H9 (cell line): ENCODE measurements at regions not wholly inside any gene's neighbourhood (a gene's known extent, or its start where the extent isn't known, plus 50 kb on each side); places are given as distances from the start of the nearest gene placed in this dataset.

Experiments
- DNase-seq: peaks from one replicate; pipeline ENCODE4 v3.0.0-alpha.2; 2017
- H2AFZ ChIP-seq: one replicate; pipeline ENCODE4 v1.6.1; 2013; ENCODE audit warnings: mild to moderate bottlenecking, low read length, control low read depth, moderate library complexity
- H2AK5ac ChIP-seq: 2 replicates; pipeline ENCODE4 v1.6.1; 2013; ENCODE audit warnings: low read length, control low read depth, mixed read lengths; ENCODE audit not compliant: insufficient read length
- H2BK120ac ChIP-seq: one replicate; pipeline ENCODE4 v1.6.1; 2013; ENCODE audit warnings: low read depth, mild to moderate bottlenecking, low read length, control low read depth, inconsistent platforms; ENCODE audit not compliant: poor library complexity, severe bottlenecking
- H2BK12ac ChIP-seq: 2 replicates; pipeline ENCODE4 v1.6.1; 2013; ENCODE audit warnings: low read length, control low read depth, mixed read lengths, low read depth; ENCODE audit not compliant: insufficient read length
- H2BK15ac ChIP-seq: 2 replicates; pipeline ENCODE4 v1.6.1; 2013; ENCODE audit warnings: low read depth, low read length, control low read depth
- H2BK20ac ChIP-seq: one replicate; pipeline ENCODE4 v1.6.1; 2013; ENCODE audit warnings: low read depth, mild to moderate bottlenecking, low read length, control low read depth, inconsistent platforms; ENCODE audit not compliant: poor library complexity, severe bottlenecking
- H2BK5ac ChIP-seq: 2 replicates; pipeline ENCODE4 v1.6.1; 2013; ENCODE audit warnings: low read length, control low read depth, mixed read lengths; ENCODE audit not compliant: insufficient read length
- H3K14ac ChIP-seq: 2 replicates; pipeline ENCODE4 v1.6.1; 2013; ENCODE audit warnings: low read length, control low read depth; ENCODE audit not compliant: insufficient read depth
- H3K18ac ChIP-seq: 2 replicates; pipeline ENCODE4 v1.6.1; 2013; ENCODE audit warnings: low read depth, mild to moderate bottlenecking, mixed read lengths, low read length, control low read depth; ENCODE audit not compliant: insufficient read length
- H3K23ac ChIP-seq: 2 replicates; pipeline ENCODE4 v1.6.1; 2013; ENCODE audit warnings: low read length, control low read depth, mixed read lengths, low read depth; ENCODE audit not compliant: insufficient read length
- H3K23me2 ChIP-seq: 2 replicates; pipeline ENCODE4 v1.6.1; 2013; ENCODE audit warnings: low read depth, mild to moderate bottlenecking, mixed read lengths, low read length, control low read depth; ENCODE audit not compliant: insufficient read length, poor library complexity, severe bottlenecking
- H3K27ac ChIP-seq: 2 replicates; pipeline ENCODE4 v1.5.1; 2013; ENCODE audit warnings: low read length, control low read depth, mixed read lengths, low read depth; ENCODE audit not compliant: insufficient read length
- H3K27me3 ChIP-seq: 2 replicates; pipeline ENCODE4 v1.6.1; 2013; ENCODE audit warnings: low read length, control low read depth, inconsistent platforms; ENCODE audit not compliant: insufficient read depth
- H3K4ac ChIP-seq: 2 replicates; pipeline ENCODE4 v1.6.1; 2013; ENCODE audit warnings: low read depth, mild to moderate bottlenecking, control low read depth, inconsistent platforms, low read length, moderate library complexity
- H3K4me1 ChIP-seq: 2 replicates; pipeline ENCODE4 v1.6.1; 2013; ENCODE audit warnings: low read length, control low read depth, inconsistent platforms; ENCODE audit not compliant: insufficient read depth
- H3K4me2 ChIP-seq: 2 replicates; pipeline ENCODE4 v1.6.1; 2013; ENCODE audit warnings: low read length, control low read depth, mixed read lengths; ENCODE audit not compliant: insufficient read length, insufficient read depth
- H3K56ac ChIP-seq: 2 replicates; pipeline ENCODE4 v1.6.1; 2013; ENCODE audit warnings: low read depth, mild to moderate bottlenecking, mixed read lengths, low read length, control low read depth; ENCODE audit not compliant: insufficient read length
- H3K79me1 ChIP-seq: 2 replicates; pipeline ENCODE4 v1.6.1; 2013; ENCODE audit warnings: low read depth, mild to moderate bottlenecking, moderate library complexity, low read length, control low read depth, inconsistent platforms; ENCODE audit not compliant: insufficient read depth, poor library complexity, severe bottlenecking
- H3K79me2 ChIP-seq: 2 replicates; pipeline ENCODE4 v1.6.1; 2013; ENCODE audit warnings: low read length, control low read depth, inconsistent platforms; ENCODE audit not compliant: insufficient read depth
- H3K9ac ChIP-seq: 2 replicates; pipeline ENCODE4 v1.6.1; 2013; ENCODE audit warnings: low read length, control low read depth, mixed read lengths; ENCODE audit not compliant: insufficient read length; ENCODE audit errors: extremely low read depth
- H3K9me3 ChIP-seq: one replicate; pipeline ENCODE4 v1.6.1; 2013; ENCODE audit warnings: low read depth, low read length, inconsistent platforms; ENCODE audit not compliant: control insufficient read depth
- H3T11ph ChIP-seq: one replicate; pipeline ENCODE4 v1.6.1; 2013; ENCODE audit warnings: mild to moderate bottlenecking, low read length, control low read depth, inconsistent platforms
- H4K20me1 ChIP-seq: one replicate; pipeline ENCODE4 v1.6.1; 2013; ENCODE audit not compliant: control insufficient read depth, insufficient read length, insufficient read depth
- H4K5ac ChIP-seq: 2 replicates; pipeline ENCODE4 v1.6.1; 2013; ENCODE audit warnings: low read depth, mild to moderate bottlenecking, mixed read lengths, low read length, control low read depth; ENCODE audit not compliant: insufficient read length
- H4K8ac ChIP-seq: replicated peaks from 2 replicates; pipeline ENCODE4 v1.6.1; 2013; ENCODE audit warnings: low read length, control low read depth, mixed read lengths, low read depth; ENCODE audit not compliant: insufficient read length
- H4K91ac ChIP-seq: 2 replicates; pipeline ENCODE4 v1.6.1; 2013; ENCODE audit warnings: low read depth, mild to moderate bottlenecking, moderate library complexity, mixed read lengths, low read length, control low read depth; ENCODE audit not compliant: insufficient read length
- H3K27ac Mint-ChIP-seq, 3 experiments: 2 replicates in 2 of 3; 3 replicates in 1 of 3; pipeline ENCODE4 v1.8.0; 2020 to 2021; ENCODE audit warnings: mixed read lengths in 3 of 3, mild to moderate bottlenecking in 1 of 3, moderate library complexity in 1 of 3
- H3K27me3 Mint-ChIP-seq: 2 replicates; pipeline ENCODE4 v1.8.0; 2021; ENCODE audit warnings: low read depth, mild to moderate bottlenecking, moderate library complexity, mixed read lengths
- H3K36me3 Mint-ChIP-seq, 3 experiments: 2 replicates in 2 of 3; 3 replicates in 1 of 3; pipeline ENCODE4 v1.8.0; 2020 to 2021; ENCODE audit warnings: low read depth in 3 of 3, mixed read lengths in 3 of 3; ENCODE audit not compliant: insufficient read depth in 1 of 3
- H3K4me1 Mint-ChIP-seq, 2 experiments: 2 replicates each; pipeline ENCODE4 v1.8.0; 2020; ENCODE audit warnings: mixed read lengths in 2 of 2
- H3K4me3 Mint-ChIP-seq, 2 experiments: 2 replicates in 1 of 2; 3 replicates in 1 of 2; pipeline ENCODE4 v1.8.0; 2020 to 2021; ENCODE audit warnings: mild to moderate bottlenecking in 2 of 2, mixed read lengths in 2 of 2, moderate library complexity in 1 of 2
- H3K9me3 Mint-ChIP-seq, 2 experiments: 2 replicates in 1 of 2; 3 replicates in 1 of 2; pipeline ENCODE4 v1.8.0; 2020; ENCODE audit warnings: mild to moderate bottlenecking in 2 of 2, mixed read lengths in 2 of 2, moderate library complexity in 1 of 2
- CTCF ChIP-seq: fragments of 200-600 bp; sonication (generic); conservative IDR thresholded peaks from 3 replicates; pipeline ENCODE4 v1.8.0; 2021; ENCODE audit warnings: antibody characterized with exemption, mild to moderate bottlenecking
- WGBS: extraction: QIAGEN DNeasy Blood & Tissue Kit; methylation state at CpG from one replicate; pipeline ENCODE4 v1.1.7; 2013; ENCODE audit warnings: missing lambda C conversion rate, low lambda C conversion rate, mixed read lengths; ENCODE audit not compliant: insufficient read length; ENCODE audit errors: extremely low coverage; 5-methylcytosine and 5-hydroxymethylcytosine counted together

GRCh38 chr1:5466487-5466886, 525.7 kb downstream of the NPHP4 start:
- H3K27me3 ChIP-seq, result no peaks in the 10 kb centered on the region
- H3K4me3 Mint-ChIP-seq, result no peak overlapping the region
- H3K27ac Mint-ChIP-seq, result no peak overlapping the region
- H3K4me2 ChIP-seq, result no peak overlapping the region
- no peak overlapping the region for H2BK15ac ChIP-seq
- no peak overlapping the region for H2BK20ac ChIP-seq
- no peak overlapping the region for H4K91ac ChIP-seq
- no peak overlapping the region for H2BK120ac ChIP-seq
- H3K9ac ChIP-seq, result no peak overlapping the region
- H3K4ac ChIP-seq, result no peak overlapping the region
- no peaks in the 10 kb centered on the region for H3K23me2 ChIP-seq
- H3K9me3 Mint-ChIP-seq, result peaks cover 15 to 16% of the 10 kb centered on the region in 2 experiments
- no peak overlapping the region for H2BK5ac ChIP-seq
- H3K9me3 ChIP-seq, result no peaks in the 10 kb centered on the region
- H3K79me2 ChIP-seq, result no peaks in the 10 kb centered on the region
- H2AK5ac ChIP-seq, result no peak overlapping the region
- H3K56ac ChIP-seq, result no peak overlapping the region
- no peak overlapping the region for H2BK12ac ChIP-seq
- no peaks in the 10 kb centered on the region for H3K79me1 ChIP-seq
- H3K4me1 ChIP-seq, result no peaks in the 10 kb centered on the region
- no peak for TF ChIP-seq CTCF
- no peak overlapping the region for H3T11ph ChIP-seq
- no peak overlapping the region for H4K8ac ChIP-seq
- no peak for DNase-seq
- H3K36me3 Mint-ChIP-seq, result peaks cover 0 to 4% (median 2%) of the 10 kb centered on the region in 3 experiments; a peak in 4 of 7 replicates
- no peak overlapping the region for H4K5ac ChIP-seq
- H3K18ac ChIP-seq, result no peak overlapping the region
- no peak overlapping the region for H3K23ac ChIP-seq
- no CpG with 5 or more reads among the region's 3 CpGs for WGBS
- H4K20me1 ChIP-seq, result no peaks in the 10 kb centered on the region
- no peak overlapping the region for H3K27ac ChIP-seq
- peaks cover 28% of the 10 kb centered on the region for H3K27me3 Mint-ChIP-seq
- H2AFZ ChIP-seq, result no peak overlapping the region
- H3K4me1 Mint-ChIP-seq, result peaks cover 3 to 4% of the 10 kb centered on the region in 2 experiments; a peak in 2 of 4 replicates
- no peak overlapping the region for H3K14ac ChIP-seq
